Thyroid gland (tissue), 4 donors: ENCODE measurements at regions not wholly inside any gene's neighbourhood (a gene's known extent, or its start where the extent isn't known, plus 50 kb on each side); places are given as distances from the start of the nearest gene placed in this dataset.

Experiments
- DNase-seq, 2 donors: peaks; one replicate each; pipeline ENCODE4 v3.0.0-alpha.2; 2019
- H3K27ac ChIP-seq, 3 donors: fragments of 200-600 bp; sonication (generic); 1 replicate in 2 of 3; 2 replicates in 1 of 3; pipeline ENCODE4 v1.5.1; 2016 to 2019; ENCODE audit warnings: mild to moderate bottlenecking in 1 of 3, moderate library complexity in 1 of 3
- H3K27me3 ChIP-seq: fragments of 200-600 bp; sonication (generic); one replicate; pipeline ENCODE4 v1.5.1; 2019
- H3K36me3 ChIP-seq, 2 donors: fragments of 200-600 bp; sonication (generic); one replicate each; pipeline ENCODE4 v1.5.1; 2016 to 2019
- H3K4me1 ChIP-seq, 2 donors: fragments of 200-600 bp; sonication (generic); one replicate each; pipeline ENCODE4 v1.5.1; 2017 to 2019
- H3K4me3 ChIP-seq, 3 donors: fragments of 200-600 bp; sonication (generic); replicated peaks in 1 of 3; 1 replicate in 2 of 3; 2 replicates in 1 of 3; pipeline ENCODE4 v1.5.1; 2016; ENCODE audit warnings: mild to moderate bottlenecking in 1 of 3
- H3K9me3 ChIP-seq: fragments of 200-600 bp; sonication (generic); one replicate; pipeline ENCODE4 v1.5.1; 2017
- CTCF ChIP-seq, 6 experiments: fragments of 200-600 bp in 3 of 6; fragments of 450-650 bp in 3 of 6; sonication (generic) in 3 of 6; IDR thresholded peaks; one replicate each; pipeline ENCODE4 v1.5.1; 2016 to 2019; ENCODE audit warnings: antibody characterized with exemption in 6 of 6, mild to moderate bottlenecking in 2 of 6, inconsistent platforms in 1 of 6, moderate library complexity in 1 of 6
- POLR2A ChIP-seq, 2 donors: fragments of 450-650 bp; IDR thresholded peaks; one replicate each; pipeline ENCODE4 v1.6.1; 2017; ENCODE audit warnings: antibody characterized with exemption in 2 of 2, mild to moderate bottlenecking in 2 of 2, moderate library complexity in 1 of 2
- WGBS, 2 donors: methylation state at CpG; one replicate each; pipeline ENCODE4 v1.1.5; 2017; 5-methylcytosine and 5-hydroxymethylcytosine counted together
- intact Hi-C: fragments of 100-400 bp; cut with DNase I; formaldehyde crosslinking; loops from one replicate; pipeline ENCODE4 v1.15.1; 2023

GRCh38 chr11:106275151-106275550, 197.7 kb downstream of the AASDHPPT start:
- WGBS, 2 donors: 66 to 85% methylated on average over 1 of the region's 1 CpG
- intact Hi-C loops: no loop called here
- H3K27ac ChIP-seq: no peak overlapping the region

GRCh38 chr11:106276126-106276525, 198.7 kb downstream of the AASDHPPT start:
- Histone ChIP-seq H3K4me1 (no peaks in the 10 kb centered on the region), H3K9me3 (no peaks in the 10 kb centered on the region), H3K4me3 (no peak overlapping the region), H3K27ac (no peak overlapping the region), H3K27me3 (no peaks in the 10 kb centered on the region), H3K36me3 (no peaks in the 10 kb centered on the region)
- DNase-seq: no peak
- intact Hi-C loops: no loop called here
- TF ChIP-seq POLR2A (IDR thresholded peaks at IDR 0.05) (no peak), CTCF (IDR thresholded peaks at IDR 0.05) (no peak)

More at GRCh38 chr11:106275151-106275550, 197.7 kb downstream of the AASDHPPT start:
- Histone ChIP-seq H3K4me3 (no peak overlapping the region), H3K4me1 (no peaks in the 10 kb centered on the region), H3K9me3 (no peaks in the 10 kb centered on the region), H3K36me3 (no peaks in the 10 kb centered on the region), H3K27me3 (no peaks in the 10 kb centered on the region)
- no peak for TF ChIP-seq CTCF (IDR thresholded peaks at IDR 0.05)
- TF ChIP-seq POLR2A (IDR thresholded peaks at IDR 0.05): no peak
- DNase-seq: no peak

- intact Hi-C loops: no loop called here
- TF ChIP-seq CTCF (IDR thresholded peaks at IDR 0.05) (no peak), POLR2A (IDR thresholded peaks at IDR 0.05) (no peak)
- DNase-seq: no peak
- Histone ChIP-seq H3K9me3 (no peaks in the 10 kb centered on the region), H3K4me1 (no peaks in the 10 kb centered on the region), H3K4me3 (no peak overlapping the region), H3K36me3 (no peaks in the 10 kb centered on the region), H3K27ac (no peak overlapping the region), H3K27me3 (no peaks in the 10 kb centered on the region)
- WGBS, 2 donors: 44 to 100% methylated on average over 1 to 2 of the region's 2 CpGs
Measured at GRCh38 chr11:106276859-106277436, 199.5 kb downstream of the AASDHPPT start.

GRCh38 chr11:106277484-106277883, 200.0 kb downstream of the AASDHPPT start:
- TF ChIP-seq CTCF (IDR thresholded peaks at IDR 0.05) (no peak), POLR2A (IDR thresholded peaks at IDR 0.05) (no peak)
- Histone ChIP-seq H3K27ac (no peak overlapping the region), H3K27me3 (no peaks in the 10 kb centered on the region), H3K36me3 (no peaks in the 10 kb centered on the region), H3K9me3 (no peaks in the 10 kb centered on the region), H3K4me3 (no peak overlapping the region), H3K4me1 (no peaks in the 10 kb centered on the region)
- no peak for DNase-seq
- intact Hi-C loops: no loop called here

GRCh38 chr11:106278391-106278790, 200.9 kb downstream of the AASDHPPT start:
- TF ChIP-seq POLR2A (IDR thresholded peaks at IDR 0.05) (no peak), CTCF (IDR thresholded peaks at IDR 0.05) (no peak)
- Histone ChIP-seq H3K36me3 (no peaks in the 10 kb centered on the region), H3K9me3 (no peaks in the 10 kb centered on the region), H3K27me3 (no peaks in the 10 kb centered on the region), H3K4me1 (no peaks in the 10 kb centered on the region), H3K27ac (no peak overlapping the region), H3K4me3 (no peak overlapping the region)
- intact Hi-C loops: no loop called here
- DNase-seq: no peak
